ENCODE measurements at regions not wholly inside any gene's neighbourhood (a gene's known extent, or its start where the extent isn't known, plus 50 kb on each side); places are given as distances from the start of the nearest gene placed in this dataset.

- TF ChIP-seq CTCF (conservative IDR thresholded peaks at IDR 0.05): no peak
- H3K27ac ChIP-seq (ENCODE audit: insufficient read length, low read depth, low read length): no peak overlapping the region
- no peak overlapping the region for H2BK120ac ChIP-seq (ENCODE audit: low read depth, low read length, poor library complexity, severe bottlenecking)
- H3K79me2 ChIP-seq (ENCODE audit: insufficient read depth, low read length): no peaks in the 10 kb centered on the region
- H2BK5ac ChIP-seq (ENCODE audit: insufficient read length, low read length): no peak overlapping the region
- WGBS (ENCODE audit: extremely low coverage, insufficient read length, low lambda C conversion rate): no CpG with 5 or more reads among the region's 1 CpG
- H2BK20ac ChIP-seq (ENCODE audit: low read depth, low read length, poor library complexity, severe bottlenecking): no peak overlapping the region
- DNase-seq: no peak
- no peaks in the 10 kb centered on the region for H4K20me1 ChIP-seq (ENCODE audit: control insufficient read depth, insufficient read depth, insufficient read length)
- no peak overlapping the region for H3K18ac ChIP-seq (ENCODE audit: insufficient read length, low read depth, low read length)
- peaks cover 11 to 18% of the 10 kb centered on the region in 2 experiments for H3K9me3 Mint-ChIP-seq
- H2BK15ac ChIP-seq (ENCODE audit: low read depth, low read length): no peak overlapping the region
- no peak overlapping the region for H2AFZ ChIP-seq (ENCODE audit: low read length)
- H3K36me3 Mint-ChIP-seq (ENCODE audit: insufficient read depth in 1 of 3, low read depth in 3 of 3): peaks cover 0 to 6% (median 2%) of the 10 kb centered on the region in 3 experiments; a peak in 3 of 7 replicates
- no peak overlapping the region for H4K5ac ChIP-seq (ENCODE audit: insufficient read length, low read depth, low read length)
- no peak overlapping the region for H2BK12ac ChIP-seq (ENCODE audit: insufficient read length, low read depth, low read length)
- H3K4me1 ChIP-seq (ENCODE audit: insufficient read depth, low read length): no peaks in the 10 kb centered on the region
- H3K56ac ChIP-seq (ENCODE audit: insufficient read length, low read depth, low read length): no peak overlapping the region
- H3K23ac ChIP-seq (ENCODE audit: insufficient read length, low read depth, low read length): no peak overlapping the region
- H4K8ac ChIP-seq (replicated peaks; ENCODE audit: insufficient read length, low read depth, low read length): no peak overlapping the region
- no peaks in the 10 kb centered on the region for H3K23me2 ChIP-seq (ENCODE audit: insufficient read length, low read depth, low read length, poor library complexity, severe bottlenecking)
- H2AK5ac ChIP-seq (ENCODE audit: insufficient read length, low read length): no peak overlapping the region
- H3K27me3 Mint-ChIP-seq (ENCODE audit: low read depth): no peaks in the 10 kb centered on the region
- H3K79me1 ChIP-seq (ENCODE audit: insufficient read depth, low read depth, low read length, poor library complexity, severe bottlenecking): no peaks in the 10 kb centered on the region
- no peak overlapping the region for H3K4me2 ChIP-seq (ENCODE audit: insufficient read depth, insufficient read length, low read length)
- H4K91ac ChIP-seq (ENCODE audit: insufficient read length, low read depth, low read length): no peak overlapping the region
- H3K9me3 ChIP-seq (ENCODE audit: control insufficient read depth, low read depth, low read length): no peaks in the 10 kb centered on the region
- no peak overlapping the region for H3K4me3 Mint-ChIP-seq
- no peak overlapping the region for H3K27ac Mint-ChIP-seq
- H3T11ph ChIP-seq (ENCODE audit: low read length): no peak overlapping the region
- no peak overlapping the region for H3K14ac ChIP-seq (ENCODE audit: insufficient read depth, low read length)
- H3K9ac ChIP-seq (ENCODE audit: extremely low read depth, insufficient read length, low read length): no peak overlapping the region
- no peak overlapping the region for H3K4ac ChIP-seq (ENCODE audit: low read depth, low read length)
- no peaks in the 10 kb centered on the region for H3K4me1 Mint-ChIP-seq
- no peaks in the 10 kb centered on the region for H3K27me3 ChIP-seq (ENCODE audit: insufficient read depth, low read length)
Observed at GRCh38 chr9:3136230-3136629, 292.3 kb upstream of the PUM3 start.
